Keratinocyte (primary cell): ENCODE measurements at regions not wholly inside any gene's neighbourhood (a gene's known extent, or its start where the extent isn't known, plus 50 kb on each side); places are given as distances from the start of the nearest gene placed in this dataset.

ENCODE experiments used
- CTCF ChIP-seq, 3 experiments: IDR thresholded peaks in 1 of 3; conservative IDR thresholded peaks in 1 of 3; optimal IDR thresholded peaks in 1 of 3; 2 replicates in 2 of 3; 3 replicates in 1 of 3; pipeline versions ENCODE3 to v1.5.1; 2011; ENCODE audit warnings: low read length in 3 of 3, mild to moderate bottlenecking in 3 of 3, moderate library complexity in 2 of 3, control low read depth in 1 of 3, inconsistent platforms in 1 of 3; ENCODE audit not compliant: insufficient read depth in 2 of 3; ENCODE audit errors: extremely low read depth in 1 of 3
- EZH2 ChIP-seq: IDR thresholded peaks from one replicate; pipeline ENCODE4 v1.6.1; 2012; ENCODE audit warnings: inconsistent platforms, mild to moderate bottlenecking, low read length, moderate library complexity

GRCh38 chr1:177746155-177746554, 223.7 kb downstream of the SEC16B start:
- no peak for TF ChIP-seq CTCF (optimal IDR thresholded peaks at IDR 0.05 in 1 of 3, IDR thresholded peaks at IDR 0.05 in 1 of 3, conservative IDR thresholded peaks at IDR 0.05 in 1 of 3; ENCODE audit: extremely low read depth in 1 of 3, insufficient read depth in 2 of 3, low read length in 3 of 3)
- no peak for TF ChIP-seq EZH2
